ENCODE measurements at regions not wholly inside any gene's neighbourhood (a gene's known extent, or its start where the extent isn't known, plus 50 kb on each side); places are given as distances from the start of the nearest gene placed in this dataset.

GRCh38 chr5:51650824-51651223 is 267.6 kb downstream of the ISL1 start:
- H3K4me3 Mint-ChIP-seq: no peak overlapping the region
- peaks cover 6% of the 10 kb centered on the region for H3K27me3 Mint-ChIP-seq (ENCODE audit: low read depth)
- H3K4me1 Mint-ChIP-seq: peaks cover 21% of the 10 kb centered on the region
- TF ChIP-seq CTCF (IDR thresholded peaks at IDR 0.05; ENCODE audit: unreplicated experiment in 3 of 3): no peak
- H3K36me3 Mint-ChIP-seq (ENCODE audit: low read depth): no peaks in the 10 kb centered on the region
- no peaks in the 10 kb centered on the region for H3K9me3 Mint-ChIP-seq
- H3K27ac Mint-ChIP-seq: peak overlapping the region in 2 of 3 experiments; percentile 40 to 89

DNA sequence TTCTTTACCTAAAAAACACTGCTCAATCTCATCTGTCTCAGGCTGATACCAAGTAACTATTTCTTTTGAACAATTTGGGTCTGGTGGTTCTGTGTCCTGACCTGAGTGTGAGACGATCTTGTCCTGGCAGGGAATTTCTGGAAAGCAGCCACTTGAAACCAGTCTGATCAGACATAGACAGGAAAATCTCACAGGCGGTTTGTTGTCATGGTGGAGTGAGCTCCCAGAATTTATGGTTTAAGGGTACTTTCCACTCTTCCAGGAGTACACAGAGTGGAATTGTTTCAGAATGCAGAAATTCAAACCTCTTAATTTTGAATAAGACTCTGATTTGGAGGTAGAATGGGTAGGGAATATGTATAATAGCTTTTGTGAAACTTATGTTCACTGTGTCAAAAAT is 268.2 kb downstream of the ISL1 start:
- Mint-ChIP-seq H3K27me3 (ENCODE audit: low read depth) (peaks cover 6% of the 10 kb centered on the region), H3K9me3 (no peaks in the 10 kb centered on the region), H3K4me3 (no peak overlapping the region), H3K27ac (peak overlapping the region; percentile 68 to 89 (median 84)), H3K36me3 (ENCODE audit: low read depth) (no peaks in the 10 kb centered on the region), H3K4me1 (peaks cover 25% of the 10 kb centered on the region)
- TF ChIP-seq CTCF (IDR thresholded peaks at IDR 0.05; ENCODE audit: unreplicated experiment in 3 of 3): no peak

- peaks cover 27% of the 10 kb centered on the region for H3K4me1 Mint-ChIP-seq
- TF ChIP-seq CTCF (IDR thresholded peaks at IDR 0.05; ENCODE audit: unreplicated experiment in 3 of 3): no peak
- H3K4me3 Mint-ChIP-seq: no peak overlapping the region
- no peaks in the 10 kb centered on the region for H3K36me3 Mint-ChIP-seq (ENCODE audit: low read depth)
- no peaks in the 10 kb centered on the region for H3K9me3 Mint-ChIP-seq
- H3K27ac Mint-ChIP-seq: peak overlapping the region in 2 of 3 experiments; percentile 60 to 89
- peaks cover 6% of the 10 kb centered on the region for H3K27me3 Mint-ChIP-seq (ENCODE audit: low read depth)
Observed at GRCh38 chr5:51651889-51652288, 268.6 kb downstream of the ISL1 start.

- peak overlapping the region in 2 of 3 experiments; percentile 14 to 89 for H3K27ac Mint-ChIP-seq
- peaks cover 6% of the 10 kb centered on the region for H3K27me3 Mint-ChIP-seq (ENCODE audit: low read depth)
- no peak for TF ChIP-seq CTCF (IDR thresholded peaks at IDR 0.05; ENCODE audit: unreplicated experiment in 3 of 3)
- no peaks in the 10 kb centered on the region for H3K9me3 Mint-ChIP-seq
- peaks cover 33% of the 10 kb centered on the region for H3K4me1 Mint-ChIP-seq
- H3K36me3 Mint-ChIP-seq (ENCODE audit: low read depth): no peaks in the 10 kb centered on the region
- no peak overlapping the region for H3K4me3 Mint-ChIP-seq
Observed at GRCh38 chr5:51652980-51653379, 269.7 kb downstream of the ISL1 start.

DNA sequence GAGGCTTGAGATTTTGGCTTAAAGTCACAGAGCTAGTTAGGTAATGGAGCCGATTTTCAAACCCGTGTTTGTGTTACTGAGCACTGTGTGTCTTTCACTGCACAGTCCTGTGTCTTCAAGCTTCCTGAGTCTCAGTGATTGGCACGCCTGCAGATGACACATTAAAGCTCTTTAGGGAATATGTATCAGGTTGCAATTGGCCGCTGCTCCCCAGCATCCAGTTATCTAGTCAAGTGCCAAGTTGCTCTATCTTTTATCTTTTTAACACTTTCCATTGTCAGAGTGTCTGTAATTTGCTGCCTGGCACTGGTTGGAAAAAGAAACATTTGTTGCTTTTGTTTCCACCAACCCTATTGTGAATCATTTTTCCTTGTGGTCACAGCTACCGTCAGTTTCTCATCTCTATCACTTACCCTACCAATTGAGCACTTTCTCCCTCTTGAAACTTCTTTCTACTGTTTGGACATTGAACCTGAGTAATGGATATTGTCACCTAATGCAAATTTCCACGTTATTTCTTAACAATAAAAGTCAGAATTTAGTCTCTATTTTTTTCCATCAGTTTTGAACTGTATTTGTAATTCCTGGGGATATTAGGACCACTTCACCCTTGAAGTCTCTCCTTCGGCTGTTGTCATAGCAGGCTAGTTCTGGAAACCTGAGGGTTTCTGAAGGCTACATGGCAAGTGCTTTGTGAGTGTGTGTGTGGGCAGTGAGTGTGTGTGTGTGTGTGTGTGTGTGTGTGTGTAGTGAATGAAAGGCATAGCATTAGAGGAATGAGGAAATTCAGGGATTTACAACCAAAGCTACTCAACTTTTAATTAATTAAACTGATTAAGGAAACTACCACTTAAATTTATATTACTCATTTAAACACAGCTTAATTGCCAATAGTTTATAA is 274.3 kb downstream of the ISL1 start:
- Mint-ChIP-seq H3K36me3 (ENCODE audit: low read depth) (no peaks in the 10 kb centered on the region), H3K4me3 (no peak overlapping the region), H3K9me3 (no peaks in the 10 kb centered on the region), H3K27ac (no peak overlapping the region), H3K27me3 (ENCODE audit: low read depth) (no peaks in the 10 kb centered on the region), H3K4me1 (peaks cover 23% of the 10 kb centered on the region)
- no peak for TF ChIP-seq CTCF (IDR thresholded peaks at IDR 0.05; ENCODE audit: unreplicated experiment in 3 of 3)
